ENCODE measurements at regions not wholly inside any gene's neighbourhood (a gene's known extent, or its start where the extent isn't known, plus 50 kb on each side); places are given as distances from the start of the nearest gene placed in this dataset.

GRCh38 chr3:117463276-117464115 lies 753.9 kb downstream of the TUSC7 start:
- H3K27ac ChIP-seq (ENCODE audit: low read depth, low read length), result no peak overlapping the region
- H3K27me3 ChIP-seq (ENCODE audit: control insufficient read depth in 1 of 2, insufficient read depth in 2 of 2, low read length in 2 of 2), result no peaks in the 10 kb centered on the region
- H3K36me3 ChIP-seq (ENCODE audit: control insufficient read depth in 1 of 2, insufficient read depth in 2 of 2, low read length in 2 of 2), result no peaks in the 10 kb centered on the region
- H3K9me3 ChIP-seq (ENCODE audit: control insufficient read depth in 1 of 2, low read length in 2 of 2), result no peaks in the 10 kb centered on the region
- H3K9ac ChIP-seq (ENCODE audit: low read depth in 1 of 2, low read length in 2 of 2), result no peak overlapping the region
- H3K4me1 ChIP-seq (ENCODE audit: control insufficient read depth in 1 of 2, insufficient read depth in 2 of 2, low read length in 2 of 2), result no peaks in the 10 kb centered on the region
- no peak overlapping the region for H3K4me3 ChIP-seq (ENCODE audit: low read depth in 1 of 2, low read length in 2 of 2)

GRCh38 chr3:117471831-117472230 lies 762.3 kb downstream of the TUSC7 start:
- no peak overlapping the region for H3K9ac ChIP-seq (ENCODE audit: low read depth in 1 of 2, low read length in 2 of 2)
- no peaks in the 10 kb centered on the region for H3K27me3 ChIP-seq (ENCODE audit: control insufficient read depth in 1 of 2, insufficient read depth in 2 of 2, low read length in 2 of 2)
- no peaks in the 10 kb centered on the region for H3K9me3 ChIP-seq (ENCODE audit: control insufficient read depth in 1 of 2, low read length in 2 of 2)
- no peak overlapping the region for H3K27ac ChIP-seq (ENCODE audit: low read depth, low read length)
- H3K4me3 ChIP-seq (ENCODE audit: low read depth in 1 of 2, low read length in 2 of 2), result no peak overlapping the region
- peaks cover 0 to 8% of the 10 kb centered on the region in 2 donors for H3K4me1 ChIP-seq (ENCODE audit: control insufficient read depth in 1 of 2, insufficient read depth in 2 of 2, low read length in 2 of 2)
- H3K36me3 ChIP-seq (ENCODE audit: control insufficient read depth in 1 of 2, insufficient read depth in 2 of 2, low read length in 2 of 2), result no peaks in the 10 kb centered on the region

- no peaks in the 10 kb centered on the region for H3K9me3 ChIP-seq (ENCODE audit: control insufficient read depth in 1 of 2, low read length in 2 of 2)
- H3K9ac ChIP-seq (ENCODE audit: low read depth in 1 of 2, low read length in 2 of 2), result no peak overlapping the region
- H3K27me3 ChIP-seq (ENCODE audit: control insufficient read depth in 1 of 2, insufficient read depth in 2 of 2, low read length in 2 of 2), result no peaks in the 10 kb centered on the region
- H3K4me3 ChIP-seq (ENCODE audit: low read depth in 1 of 2, low read length in 2 of 2), result no peak overlapping the region
- H3K4me1 ChIP-seq (ENCODE audit: control insufficient read depth in 1 of 2, insufficient read depth in 2 of 2, low read length in 2 of 2), result peaks cover 0 to 8% of the 10 kb centered on the region in 2 donors
- no peaks in the 10 kb centered on the region for H3K36me3 ChIP-seq (ENCODE audit: control insufficient read depth in 1 of 2, insufficient read depth in 2 of 2, low read length in 2 of 2)
- no peak overlapping the region for H3K27ac ChIP-seq (ENCODE audit: low read depth, low read length)
Observed at GRCh38 chr3:117473981-117474538, 764.5 kb downstream of the TUSC7 start.

- no peak overlapping the region for H3K27ac ChIP-seq (ENCODE audit: low read depth, low read length)
- no peaks in the 10 kb centered on the region for H3K27me3 ChIP-seq (ENCODE audit: control insufficient read depth in 1 of 2, insufficient read depth in 2 of 2, low read length in 2 of 2)
- H3K9me3 ChIP-seq (ENCODE audit: control insufficient read depth in 1 of 2, low read length in 2 of 2), result no peaks in the 10 kb centered on the region
- H3K4me1 ChIP-seq (ENCODE audit: control insufficient read depth in 1 of 2, insufficient read depth in 2 of 2, low read length in 2 of 2), result peaks cover 0 to 3% of the 10 kb centered on the region in 2 donors
- H3K36me3 ChIP-seq (ENCODE audit: control insufficient read depth in 1 of 2, insufficient read depth in 2 of 2, low read length in 2 of 2), result no peaks in the 10 kb centered on the region
- H3K4me3 ChIP-seq (ENCODE audit: low read depth in 1 of 2, low read length in 2 of 2), result no peak overlapping the region
- H3K9ac ChIP-seq (ENCODE audit: low read depth in 1 of 2, low read length in 2 of 2), result no peak overlapping the region
Observed at GRCh38 chr3:117476572-117476971, 767.0 kb downstream of the TUSC7 start.

- Histone ChIP-seq H3K36me3 (ENCODE audit: control insufficient read depth in 1 of 2, insufficient read depth in 2 of 2, low read length in 2 of 2) (no peaks in the 10 kb centered on the region), H3K4me3 (ENCODE audit: low read depth in 1 of 2, low read length in 2 of 2) (no peak overlapping the region), H3K27ac (ENCODE audit: low read depth, low read length) (no peak overlapping the region), H3K9ac (ENCODE audit: low read depth in 1 of 2, low read length in 2 of 2) (no peak overlapping the region), H3K27me3 (ENCODE audit: control insufficient read depth in 1 of 2, insufficient read depth in 2 of 2, low read length in 2 of 2) (no peaks in the 10 kb centered on the region), H3K4me1 (ENCODE audit: control insufficient read depth in 1 of 2, insufficient read depth in 2 of 2, low read length in 2 of 2) (peaks cover 0 to 3% of the 10 kb centered on the region in 2 donors), H3K9me3 (ENCODE audit: control insufficient read depth in 1 of 2, low read length in 2 of 2) (no peaks in the 10 kb centered on the region)
Observed at GRCh38 chr3:117477214-117477755, 767.7 kb downstream of the TUSC7 start.

- no peak overlapping the region for H3K9ac ChIP-seq (ENCODE audit: low read depth in 1 of 2, low read length in 2 of 2)
- no peaks in the 10 kb centered on the region for H3K36me3 ChIP-seq (ENCODE audit: control insufficient read depth in 1 of 2, insufficient read depth in 2 of 2, low read length in 2 of 2)
- no peaks in the 10 kb centered on the region for H3K4me1 ChIP-seq (ENCODE audit: control insufficient read depth in 1 of 2, insufficient read depth in 2 of 2, low read length in 2 of 2)
- no peak overlapping the region for H3K4me3 ChIP-seq (ENCODE audit: low read depth in 1 of 2, low read length in 2 of 2)
- H3K9me3 ChIP-seq (ENCODE audit: control insufficient read depth in 1 of 2, low read length in 2 of 2), result no peaks in the 10 kb centered on the region
- H3K27ac ChIP-seq (ENCODE audit: low read depth, low read length), result no peak overlapping the region
- H3K27me3 ChIP-seq (ENCODE audit: control insufficient read depth in 1 of 2, insufficient read depth in 2 of 2, low read length in 2 of 2), result no peaks in the 10 kb centered on the region
Observed at GRCh38 chr3:117479095-117479494, 769.5 kb downstream of the TUSC7 start.

- Histone ChIP-seq H3K9me3 (ENCODE audit: control insufficient read depth in 1 of 2, low read length in 2 of 2) (no peaks in the 10 kb centered on the region), H3K36me3 (ENCODE audit: control insufficient read depth in 1 of 2, insufficient read depth in 2 of 2, low read length in 2 of 2) (no peaks in the 10 kb centered on the region), H3K4me1 (ENCODE audit: control insufficient read depth in 1 of 2, insufficient read depth in 2 of 2, low read length in 2 of 2) (no peaks in the 10 kb centered on the region), H3K27ac (ENCODE audit: low read depth, low read length) (no peak overlapping the region), H3K9ac (ENCODE audit: low read depth in 1 of 2, low read length in 2 of 2) (no peak overlapping the region), H3K4me3 (ENCODE audit: low read depth in 1 of 2, low read length in 2 of 2) (no peak overlapping the region), H3K27me3 (ENCODE audit: control insufficient read depth in 1 of 2, insufficient read depth in 2 of 2, low read length in 2 of 2) (no peaks in the 10 kb centered on the region)
Observed at GRCh38 chr3:117480525-117480924, 770.9 kb downstream of the TUSC7 start.

- Histone ChIP-seq H3K27ac (ENCODE audit: low read depth, low read length) (no peak overlapping the region), H3K4me3 (ENCODE audit: low read depth in 1 of 2, low read length in 2 of 2) (no peak overlapping the region), H3K27me3 (ENCODE audit: control insufficient read depth in 1 of 2, insufficient read depth in 2 of 2, low read length in 2 of 2) (no peaks in the 10 kb centered on the region), H3K9ac (ENCODE audit: low read depth in 1 of 2, low read length in 2 of 2) (no peak overlapping the region), H3K36me3 (ENCODE audit: control insufficient read depth in 1 of 2, insufficient read depth in 2 of 2, low read length in 2 of 2) (no peaks in the 10 kb centered on the region), H3K9me3 (ENCODE audit: control insufficient read depth in 1 of 2, low read length in 2 of 2) (no peaks in the 10 kb centered on the region), H3K4me1 (ENCODE audit: control insufficient read depth in 1 of 2, insufficient read depth in 2 of 2, low read length in 2 of 2) (peaks cover under 1 to 1% of the 10 kb centered on the region in 2 donors)
Observed at GRCh38 chr3:117480972-117481371, 771.4 kb downstream of the TUSC7 start.

GRCh38 chr3:117483839-117484238 lies 774.3 kb downstream of the TUSC7 start:
- no peaks in the 10 kb centered on the region for H3K36me3 ChIP-seq (ENCODE audit: control insufficient read depth in 1 of 2, insufficient read depth in 2 of 2, low read length in 2 of 2)
- peaks cover 4 to 5% of the 10 kb centered on the region in 2 donors for H3K4me1 ChIP-seq (ENCODE audit: control insufficient read depth in 1 of 2, insufficient read depth in 2 of 2, low read length in 2 of 2)
- no peaks in the 10 kb centered on the region for H3K27me3 ChIP-seq (ENCODE audit: control insufficient read depth in 1 of 2, insufficient read depth in 2 of 2, low read length in 2 of 2)
- no peak overlapping the region for H3K9ac ChIP-seq (ENCODE audit: low read depth in 1 of 2, low read length in 2 of 2)
- H3K9me3 ChIP-seq (ENCODE audit: control insufficient read depth in 1 of 2, low read length in 2 of 2), result no peaks in the 10 kb centered on the region
- no peak overlapping the region for H3K4me3 ChIP-seq (ENCODE audit: low read depth in 1 of 2, low read length in 2 of 2)
- H3K27ac ChIP-seq (ENCODE audit: low read depth, low read length), result no peak overlapping the region

GRCh38 chr3:117485841-117486240 lies 776.3 kb downstream of the TUSC7 start:
- Histone ChIP-seq H3K9ac (ENCODE audit: low read depth in 1 of 2, low read length in 2 of 2) (no peak overlapping the region), H3K4me1 (ENCODE audit: control insufficient read depth in 1 of 2, insufficient read depth in 2 of 2, low read length in 2 of 2) (peaks cover 4 to 5% of the 10 kb centered on the region in 2 donors), H3K27me3 (ENCODE audit: control insufficient read depth in 1 of 2, insufficient read depth in 2 of 2, low read length in 2 of 2) (no peaks in the 10 kb centered on the region), H3K36me3 (ENCODE audit: control insufficient read depth in 1 of 2, insufficient read depth in 2 of 2, low read length in 2 of 2) (no peaks in the 10 kb centered on the region), H3K27ac (ENCODE audit: low read depth, low read length) (no peak overlapping the region), H3K9me3 (ENCODE audit: control insufficient read depth in 1 of 2, low read length in 2 of 2) (no peaks in the 10 kb centered on the region), H3K4me3 (ENCODE audit: low read depth in 1 of 2, low read length in 2 of 2) (no peak overlapping the region)
